ENCODE measurements at regions not wholly inside any gene's neighbourhood (a gene's known extent, or its start where the extent isn't known, plus 50 kb on each side); places are given as distances from the start of the nearest gene placed in this dataset.
"Not testable (repeated sequence)": the region's sequence is repeated elsewhere in the genome, so short reads cannot be mapped to it uniquely, and the experiment has no call there.

DNA sequence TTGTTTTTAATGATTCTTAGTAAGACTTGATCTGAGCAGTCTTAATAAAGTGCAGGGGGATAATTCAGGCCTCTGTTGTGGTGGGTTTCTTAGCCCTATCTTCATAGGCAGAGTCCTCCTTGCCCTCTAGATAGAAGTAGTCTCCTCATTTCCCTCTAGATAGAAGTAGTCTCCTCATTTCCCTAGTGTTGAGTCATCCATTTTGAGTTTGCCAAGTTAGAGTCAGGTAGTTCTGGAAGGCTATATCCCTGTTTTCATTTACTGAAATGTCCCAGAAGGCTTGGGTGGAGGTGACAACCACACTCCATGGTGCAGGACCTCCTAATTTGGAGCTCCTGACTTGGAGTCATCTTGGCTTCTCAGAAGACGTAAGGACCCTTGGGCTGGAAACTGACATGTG lies 384.6 kb downstream of the MLLT3 start:
- DNase-seq = no peak

DNA sequence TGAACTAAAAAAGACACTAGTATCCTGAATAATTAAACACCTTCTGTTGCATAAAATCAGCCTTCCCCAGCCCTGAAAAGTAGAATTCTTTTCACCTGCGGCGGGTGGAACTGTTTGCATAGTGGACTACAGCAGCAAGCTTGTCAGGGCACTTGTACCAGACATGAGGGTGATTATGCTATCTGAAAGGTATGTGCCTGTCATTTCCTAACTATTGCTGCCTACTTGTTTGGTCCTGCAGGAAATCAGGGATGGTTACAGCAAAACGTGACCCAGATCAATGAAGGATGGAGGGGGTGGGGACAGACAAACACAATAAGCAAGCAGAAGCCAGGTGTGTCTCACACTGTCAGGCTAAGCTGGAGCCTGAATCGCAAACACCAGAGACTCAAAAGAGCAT lies 385.6 kb downstream of the MLLT3 start:
- DNase-seq = no peak

DNA sequence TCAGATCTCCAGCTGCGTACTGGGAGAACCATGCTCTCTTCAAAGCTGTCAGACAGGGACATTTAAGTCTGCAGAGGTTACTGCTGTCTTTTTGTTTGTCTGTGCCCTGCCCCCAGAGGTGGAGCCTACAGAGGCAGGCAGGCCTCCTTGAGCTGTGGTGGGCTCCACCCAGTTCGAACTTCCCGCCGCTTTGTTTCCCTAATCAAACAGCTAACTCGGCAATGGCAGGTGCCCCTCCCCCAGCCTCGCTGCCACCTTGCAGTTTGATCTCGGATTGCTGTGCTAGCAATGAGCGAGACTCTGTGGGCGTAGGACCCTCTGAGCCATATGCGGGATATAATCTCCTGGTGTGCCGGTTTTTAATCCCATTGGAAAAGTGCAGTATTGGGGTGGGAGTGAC lies 387.1 kb downstream of the MLLT3 start:
- DNase-seq = not testable (repeated sequence)

DNA sequence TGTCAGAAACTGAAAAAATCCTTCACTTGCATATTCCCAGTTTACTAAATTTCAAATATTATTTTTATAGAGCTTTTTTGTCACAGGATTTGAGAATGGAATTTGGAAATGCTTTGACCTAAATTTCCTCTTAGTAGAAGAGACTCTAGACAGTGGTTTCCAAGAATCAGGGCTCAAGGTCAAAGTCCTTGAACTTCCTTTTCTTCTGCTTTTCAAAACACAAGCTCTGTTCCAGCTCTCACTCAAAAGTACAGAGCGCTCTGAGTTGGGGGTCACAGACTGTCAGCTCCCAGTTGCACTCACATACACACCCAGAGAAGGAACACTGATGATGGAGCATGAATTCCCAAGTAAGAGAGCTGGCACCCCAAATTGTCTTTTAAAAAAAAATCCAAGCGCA lies 394.2 kb downstream of the MLLT3 start:
- no peak for DNase-seq

DNA sequence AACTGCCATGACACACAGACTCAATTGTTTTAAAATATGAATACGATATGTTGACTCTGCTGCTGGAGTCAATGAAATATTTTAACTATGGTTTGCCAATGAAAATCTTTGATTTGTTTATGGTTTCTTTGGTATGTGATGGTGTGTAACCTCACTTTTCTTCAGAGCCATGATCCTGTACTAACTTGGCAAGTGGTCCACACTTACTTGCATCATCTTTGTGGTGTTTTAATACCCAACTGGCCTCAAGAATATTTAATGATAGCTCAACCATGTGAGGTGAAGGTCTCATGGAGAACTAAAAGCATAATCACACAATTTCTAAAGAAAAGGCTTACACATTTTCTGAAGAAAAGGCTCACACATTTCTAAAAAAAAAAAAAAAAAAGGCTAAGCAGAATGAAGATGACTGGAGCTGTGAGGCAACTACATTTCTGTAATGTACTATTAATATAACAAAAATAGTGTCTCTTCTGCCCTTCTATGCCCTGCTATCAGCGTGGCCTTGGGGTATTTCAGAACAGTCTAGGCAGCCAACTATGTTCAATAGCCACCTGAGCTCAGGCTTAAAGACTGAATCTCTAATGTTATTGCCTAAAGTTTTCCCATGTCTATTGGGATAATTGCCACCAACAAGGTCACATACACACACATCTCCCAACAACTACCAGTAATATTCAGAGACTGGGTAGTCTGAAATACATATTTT lies 395.0 kb downstream of the MLLT3 start:
- DNase-seq = no peak

- DNase-seq = no peak
Measured at GRCh38 chr9:20226345-20226744, 396.0 kb downstream of the MLLT3 start.

- no peak for DNase-seq
Measured at GRCh38 chr9:20225826-20226225, 396.5 kb downstream of the MLLT3 start.

- no peak for DNase-seq
Measured at GRCh38 chr9:20224756-20225155, 397.5 kb downstream of the MLLT3 start.

DNA sequence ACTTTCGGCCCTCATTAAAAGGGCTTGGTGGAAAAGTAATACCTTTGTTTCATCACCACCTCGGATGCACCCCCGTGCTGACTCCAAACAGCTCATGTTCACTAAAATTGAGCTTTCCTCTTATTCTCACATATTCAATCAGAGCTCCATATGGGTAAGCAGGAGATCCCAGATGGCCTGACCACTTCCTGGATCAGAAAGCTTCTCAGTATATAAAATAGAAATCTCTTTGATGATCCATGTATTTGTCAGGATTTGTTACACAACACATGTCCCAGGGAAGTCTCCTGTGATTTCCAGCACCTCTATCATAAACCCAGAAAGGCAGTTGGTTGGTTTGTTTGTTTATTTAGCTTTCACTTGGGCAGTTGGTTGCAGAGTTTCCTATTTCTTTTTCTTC lies 402.0 kb downstream of the MLLT3 start:
- DNase-seq = no peak

DNA sequence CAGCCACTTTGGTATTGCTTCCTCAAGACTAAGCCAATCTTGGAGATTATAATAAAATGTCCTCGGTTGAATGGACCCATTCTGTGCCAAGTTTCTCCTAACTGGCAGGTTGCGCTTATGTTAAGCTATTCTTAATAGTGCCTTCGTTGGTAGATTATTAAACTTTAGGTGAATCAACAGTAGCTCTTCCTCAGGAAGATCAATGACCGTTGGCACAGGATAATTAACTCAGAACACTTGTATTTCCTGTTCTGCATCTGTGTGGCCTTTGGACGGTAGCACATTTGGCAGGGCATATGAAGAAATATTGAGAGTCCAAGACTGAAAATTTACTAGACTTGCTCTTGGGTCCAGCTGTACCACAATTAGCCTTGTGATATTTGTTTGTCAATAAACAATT lies 402.9 kb downstream of the MLLT3 start:
- no peak for DNase-seq

- DNase-seq = no peak
Measured at GRCh38 chr9:20217596-20217995, 404.7 kb downstream of the MLLT3 start.

DNA sequence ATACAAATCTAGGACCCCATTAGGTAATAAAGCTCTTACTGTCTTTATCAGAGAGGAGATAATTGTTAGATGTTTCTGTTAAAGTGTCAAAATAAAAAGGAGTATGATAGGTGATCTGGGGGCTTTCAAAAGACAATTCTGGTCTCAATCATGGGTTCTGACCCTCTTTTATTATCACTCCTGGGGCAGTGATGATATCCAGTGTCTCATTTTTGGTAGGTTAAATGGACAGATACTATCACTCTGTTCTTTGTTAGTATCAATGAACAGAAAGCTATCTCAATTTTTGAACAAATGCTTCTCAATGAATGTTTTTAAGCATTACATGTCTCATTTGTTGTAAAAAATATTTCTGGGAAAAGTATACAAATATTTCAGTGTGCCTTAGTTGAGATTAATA lies 405.9 kb downstream of the MLLT3 start:
- DNase-seq = no peak

GRCh38 chr9:20215552-20215951 lies 406.7 kb downstream of the MLLT3 start:
- no peak for DNase-seq

- DNase-seq = no peak
Measured at GRCh38 chr9:20212806-20213205, 409.5 kb downstream of the MLLT3 start.

DNA sequence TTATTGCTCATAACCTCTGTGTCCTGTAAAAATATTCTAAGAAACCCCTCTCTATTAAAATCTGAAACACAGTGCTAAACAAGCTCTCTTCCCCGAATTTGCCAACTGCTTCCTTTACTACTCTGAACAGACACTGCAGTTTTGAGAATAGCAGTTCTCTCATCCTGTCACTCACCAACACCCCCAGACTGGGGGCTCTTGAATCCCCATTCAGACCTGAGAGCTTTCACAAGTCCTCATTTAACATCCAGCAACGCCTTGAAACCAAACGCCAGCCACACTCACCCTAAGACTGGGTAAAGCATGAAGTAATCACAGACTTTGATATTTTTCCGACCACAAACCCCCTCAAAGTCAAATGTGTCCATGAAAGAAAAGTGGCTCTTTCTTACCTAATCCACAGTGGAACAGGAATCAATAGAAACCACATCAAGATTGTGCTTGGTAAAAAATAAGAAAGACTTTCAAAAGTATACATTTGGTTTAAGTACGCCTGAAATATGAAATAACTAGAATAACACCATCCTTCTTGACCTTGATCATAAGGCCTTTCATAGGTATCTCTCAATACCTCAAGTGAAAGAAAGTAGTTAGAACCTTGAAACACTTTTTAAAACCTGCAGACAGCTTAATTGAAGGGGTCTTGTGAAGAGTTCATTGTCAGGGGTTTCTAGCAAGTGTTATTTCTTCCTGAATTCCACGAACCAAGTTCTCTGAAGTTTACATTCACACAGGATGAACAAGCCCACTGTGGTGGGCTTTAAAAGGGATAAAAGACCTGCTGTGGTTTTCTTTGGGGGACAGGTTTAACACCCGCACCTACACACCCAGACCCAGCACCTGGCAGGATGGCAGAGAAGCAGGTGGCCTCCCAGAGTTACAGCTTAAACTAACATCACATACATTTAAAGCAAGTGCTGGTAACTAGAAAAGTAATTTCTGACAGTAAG lies 412.6 kb downstream of the MLLT3 start:
- DNase-seq = peak; percentile 9

DNA sequence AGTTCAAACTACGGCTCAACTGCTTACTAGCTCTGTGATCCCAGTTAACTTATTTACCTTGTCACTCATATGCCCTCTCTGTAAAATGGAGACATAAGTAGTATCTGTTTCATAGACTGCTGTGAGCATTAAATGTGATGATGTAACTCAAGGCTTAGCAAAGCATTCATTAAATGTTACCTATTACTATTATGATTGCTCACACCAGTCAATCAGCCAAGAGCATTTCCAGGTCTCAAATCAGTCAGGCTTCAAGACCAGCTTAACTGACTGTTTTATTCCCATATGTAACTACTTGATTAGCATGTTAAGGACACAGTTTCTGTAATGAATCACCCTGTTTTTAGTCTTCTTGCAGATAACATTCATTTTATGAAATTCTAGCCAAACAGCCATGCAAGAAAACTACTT lies 413.3 kb downstream of the MLLT3 start:
- no peak for DNase-seq

DNA sequence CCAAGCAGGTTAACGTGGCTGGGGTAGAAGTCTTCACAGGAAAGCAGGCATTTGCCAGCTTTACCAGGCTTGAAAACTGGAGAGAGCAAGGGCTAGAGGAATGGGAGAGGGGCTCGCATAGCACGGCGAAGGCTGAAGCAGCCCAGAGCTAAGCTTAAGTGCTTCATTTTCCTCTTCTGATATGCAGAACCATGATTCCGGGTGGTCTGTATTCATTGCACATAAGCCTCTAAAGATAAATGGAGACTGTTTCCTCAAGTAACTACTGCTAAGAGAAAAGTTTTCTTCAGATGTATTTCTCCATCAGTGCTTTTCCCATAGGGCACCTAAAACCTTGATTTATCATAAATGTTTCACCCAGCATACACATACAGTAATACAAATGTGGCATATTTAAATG lies 414.1 kb downstream of the MLLT3 start:
- DNase-seq = no peak

- no peak for DNase-seq
Measured at GRCh38 chr9:20207176-20207575, 415.1 kb downstream of the MLLT3 start.

DNA sequence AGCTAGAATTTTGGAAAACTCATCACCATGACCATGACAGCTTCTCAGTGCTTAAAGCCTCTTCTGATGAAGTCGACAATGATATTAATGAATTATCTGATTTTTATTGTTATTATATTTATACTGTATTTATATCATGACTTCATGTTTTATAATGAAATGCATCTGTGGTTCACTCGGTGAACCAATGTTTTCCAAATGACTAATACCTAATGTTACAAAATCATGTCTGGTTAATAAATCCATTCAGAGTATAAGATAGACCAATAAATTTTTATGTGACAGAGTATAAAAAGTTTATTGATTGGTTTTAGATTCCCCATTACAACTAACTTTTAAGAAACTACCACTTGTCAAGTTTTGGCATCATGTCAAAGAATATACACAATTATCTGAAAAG lies 416.5 kb downstream of the MLLT3 start:
- DNase-seq = no peak

DNA sequence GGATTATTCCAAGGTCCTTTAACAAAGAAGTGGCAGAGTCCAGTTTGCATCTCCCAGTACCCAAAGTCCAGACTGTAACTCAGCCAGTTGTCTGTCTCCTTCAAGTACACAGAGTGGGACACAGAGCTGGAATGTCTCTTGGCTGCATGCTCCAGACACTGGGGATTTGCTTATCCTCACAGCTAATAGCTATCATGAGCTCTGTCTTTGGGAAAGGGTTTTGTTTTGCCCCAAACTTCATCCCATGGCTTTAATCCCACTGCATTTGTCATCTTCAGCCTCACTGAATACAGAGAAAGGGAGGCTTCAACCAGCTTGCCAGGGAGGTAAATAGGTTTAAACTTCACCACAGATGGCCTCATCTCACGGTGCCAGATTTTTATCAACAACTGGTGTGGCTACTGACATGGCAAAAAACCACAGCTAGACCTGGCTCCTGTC lies 412.2 kb upstream of the SLC24A2 start:
- DNase-seq = no peak

- no peak for DNase-seq
Measured at GRCh38 chr9:20200581-20200980, 411.7 kb upstream of the SLC24A2 start.

DNA sequence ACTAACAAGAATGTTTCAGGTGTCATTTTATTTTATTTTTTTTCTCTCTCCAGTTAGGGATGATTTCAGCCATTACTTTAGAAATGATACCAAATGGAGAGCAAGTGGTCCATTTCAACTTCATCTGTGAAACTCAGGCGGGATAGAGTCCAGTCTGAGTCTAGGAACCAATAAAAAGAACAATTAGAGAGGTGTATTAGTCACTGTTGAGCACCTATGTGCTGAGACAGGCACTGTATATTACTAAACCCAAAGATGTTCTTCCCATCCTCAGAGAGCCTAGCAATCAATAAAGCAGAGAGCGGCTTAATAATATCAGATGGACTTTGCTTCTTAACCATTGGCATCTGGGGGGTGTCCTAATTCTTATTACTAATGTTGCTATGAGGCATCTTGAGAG lies 410.3 kb upstream of the SLC24A2 start:
- DNase-seq = no peak

GRCh38 chr9:20197976-20198685 lies 409.3 kb upstream of the SLC24A2 start:
- no peak for DNase-seq
